H1 (cell line): ENCODE measurements at regions not wholly inside any gene's neighbourhood (a gene's known extent, or its start where the extent isn't known, plus 50 kb on each side); places are given as distances from the start of the nearest gene placed in this dataset.

Experiments used
- KDM5A ChIP-seq: fragments of 200-600 bp; IDR thresholded peaks from 2 replicates; pipeline ENCODE4 v1.7.1; 2012; ENCODE audit warnings: mild to moderate bottlenecking, low read length, inconsistent platforms, mixed read lengths
- RNF2 ChIP-seq: fragments of 200-900, 300-1000 bp; sonication (generic); IDR thresholded peaks from 2 replicates; pipeline ENCODE4 v1.7.1; 2016; ENCODE audit warnings: borderline replicate concordance, low read depth, mild to moderate bottlenecking, antibody characterized with exemption, low read length; ENCODE audit not compliant: poor library complexity, severe bottlenecking; ENCODE audit errors: missing control alignments

GRCh38 chr16:87210894-87211293, 106.3 kb downstream of the C16orf95 start (continued):
- no peak for TF ChIP-seq RNF2
- no peak for TF ChIP-seq KDM5A
